WTC11 (cell line): ENCODE measurements at regions not wholly inside any gene's neighbourhood (a gene's known extent, or its start where the extent isn't known, plus 50 kb on each side); places are given as distances from the start of the nearest gene placed in this dataset.

ENCODE experiments used
- NFYB ChIP-seq: sonication (generic); formaldehyde crosslinking; conservative IDR thresholded peaks from 2 replicates; pipeline ENCODE4 v1.8.0; 2022; ENCODE audit warnings: low read depth, missing genetic modification reagents
- TF ChIP-seq, protein P1 (sequence below): sonication (generic); formaldehyde crosslinking; IDR thresholded peaks from 2 replicates; pipeline ENCODE4 v1.8.1; 2023; ENCODE audit warnings: mild to moderate bottlenecking, missing genetic modification reagents
- TF ChIP-seq, protein P2 (sequence below): sonication (generic); formaldehyde crosslinking; IDR thresholded peaks from 2 replicates; pipeline ENCODE4 v1.8.1; 2022; ENCODE audit warnings: mild to moderate bottlenecking, missing genetic modification reagents, moderate library complexity, borderline replicate concordance

DNA sequence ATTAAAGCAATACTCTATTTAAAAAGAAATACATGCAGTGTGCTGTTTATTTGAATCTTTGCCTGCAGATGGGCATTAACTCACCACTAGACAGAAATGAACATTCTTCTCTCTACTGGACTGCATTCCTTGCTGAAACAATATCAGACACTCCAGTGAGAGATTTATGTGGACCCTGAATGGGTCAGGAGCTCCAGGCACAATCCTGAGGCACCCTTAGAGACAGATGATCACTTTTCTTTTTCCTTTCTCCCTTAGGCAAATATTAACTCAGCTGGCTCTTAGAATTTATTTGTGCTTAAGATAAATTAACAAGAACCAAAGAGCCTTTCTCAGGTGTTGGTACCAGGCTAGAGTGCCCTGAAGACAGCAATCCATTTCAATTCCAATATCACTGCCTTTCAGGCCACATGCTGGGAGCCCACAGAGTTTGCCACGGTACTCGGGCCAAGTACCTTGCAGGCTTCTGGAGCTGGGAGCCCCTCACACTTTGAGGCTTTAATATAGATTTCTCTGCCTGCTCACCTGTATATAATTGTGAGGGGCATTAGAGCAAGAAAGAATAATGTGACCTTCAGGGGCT, 173.0 kb downstream of the EMP1 start:
- TF ChIP-seq, protein P1, sequence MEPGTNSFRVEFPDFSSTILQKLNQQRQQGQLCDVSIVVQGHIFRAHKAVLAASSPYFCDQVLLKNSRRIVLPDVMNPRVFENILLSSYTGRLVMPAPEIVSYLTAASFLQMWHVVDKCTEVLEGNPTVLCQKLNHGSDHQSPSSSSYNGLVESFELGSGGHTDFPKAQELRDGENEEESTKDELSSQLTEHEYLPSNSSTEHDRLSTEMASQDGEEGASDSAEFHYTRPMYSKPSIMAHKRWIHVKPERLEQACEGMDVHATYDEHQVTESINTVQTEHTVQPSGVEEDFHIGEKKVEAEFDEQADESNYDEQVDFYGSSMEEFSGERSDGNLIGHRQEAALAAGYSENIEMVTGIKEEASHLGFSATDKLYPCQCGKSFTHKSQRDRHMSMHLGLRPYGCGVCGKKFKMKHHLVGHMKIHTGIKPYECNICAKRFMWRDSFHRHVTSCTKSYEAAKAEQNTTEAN, result no peak
- no peak for TF ChIP-seq NFYB
- TF ChIP-seq, protein P2, sequence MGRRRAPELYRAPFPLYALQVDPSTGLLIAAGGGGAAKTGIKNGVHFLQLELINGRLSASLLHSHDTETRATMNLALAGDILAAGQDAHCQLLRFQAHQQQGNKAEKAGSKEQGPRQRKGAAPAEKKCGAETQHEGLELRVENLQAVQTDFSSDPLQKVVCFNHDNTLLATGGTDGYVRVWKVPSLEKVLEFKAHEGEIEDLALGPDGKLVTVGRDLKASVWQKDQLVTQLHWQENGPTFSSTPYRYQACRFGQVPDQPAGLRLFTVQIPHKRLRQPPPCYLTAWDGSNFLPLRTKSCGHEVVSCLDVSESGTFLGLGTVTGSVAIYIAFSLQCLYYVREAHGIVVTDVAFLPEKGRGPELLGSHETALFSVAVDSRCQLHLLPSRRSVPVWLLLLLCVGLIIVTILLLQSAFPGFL (CRISPR knock-in tag), result no peak
